ENCODE measurements at regions not wholly inside any gene's neighbourhood (a gene's known extent, or its start where the extent isn't known, plus 50 kb on each side); places are given as distances from the start of the nearest gene placed in this dataset.

DNA sequence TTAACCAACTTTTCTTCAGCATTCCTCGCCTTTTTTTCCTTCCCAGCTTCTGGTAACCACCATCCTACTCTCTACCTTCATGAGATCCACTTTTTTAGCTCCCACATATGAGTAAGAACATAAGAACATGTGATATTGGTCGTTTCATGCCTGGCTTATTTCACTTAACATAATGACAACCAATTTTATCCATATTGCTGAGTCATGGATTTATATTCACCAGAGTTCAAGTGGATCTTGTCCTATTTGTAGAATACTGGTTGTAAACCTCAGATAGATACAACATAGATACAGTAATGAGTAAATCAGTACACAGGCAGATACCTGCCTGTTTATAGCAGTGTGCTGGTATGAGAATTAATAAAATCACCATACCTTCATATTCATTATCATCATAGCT is 412.0 kb upstream of the RBMS3 start:
- ATAC-seq, result no peak
- Histone ChIP-seq H3K36me3 (ENCODE audit: control insufficient read depth, insufficient read depth, low read length) (no peaks in the 10 kb centered on the region), H3K4me1 (ENCODE audit: control insufficient read depth, insufficient read depth, low read length) (no peaks in the 10 kb centered on the region), H3K27me3 (ENCODE audit: control insufficient read depth, insufficient read depth, low read length) (no peaks in the 10 kb centered on the region), H3K4me3 (ENCODE audit: low read depth in 2 of 2, low read length in 2 of 2) (no peak overlapping the region), H3K27ac (ENCODE audit: low read length) (no peak overlapping the region), H3K9me3 (ENCODE audit: control insufficient read depth, insufficient read depth, low read depth, low read length) (no peaks in the 10 kb centered on the region)
- intact Hi-C loops (cut with micrococcal nuclease; ENCODE audit: unreplicated experiment), result no loop called here
- TF ChIP-seq TCF7L2 (IDR thresholded peaks at IDR 0.05; ENCODE audit: low read depth, low read length) (no peak), POLR2AphosphoS5 (IDR thresholded peaks at IDR 0.05; ENCODE audit: low read depth, low read length) (no peak)
- TF ChIP-seq, protein P1, sequence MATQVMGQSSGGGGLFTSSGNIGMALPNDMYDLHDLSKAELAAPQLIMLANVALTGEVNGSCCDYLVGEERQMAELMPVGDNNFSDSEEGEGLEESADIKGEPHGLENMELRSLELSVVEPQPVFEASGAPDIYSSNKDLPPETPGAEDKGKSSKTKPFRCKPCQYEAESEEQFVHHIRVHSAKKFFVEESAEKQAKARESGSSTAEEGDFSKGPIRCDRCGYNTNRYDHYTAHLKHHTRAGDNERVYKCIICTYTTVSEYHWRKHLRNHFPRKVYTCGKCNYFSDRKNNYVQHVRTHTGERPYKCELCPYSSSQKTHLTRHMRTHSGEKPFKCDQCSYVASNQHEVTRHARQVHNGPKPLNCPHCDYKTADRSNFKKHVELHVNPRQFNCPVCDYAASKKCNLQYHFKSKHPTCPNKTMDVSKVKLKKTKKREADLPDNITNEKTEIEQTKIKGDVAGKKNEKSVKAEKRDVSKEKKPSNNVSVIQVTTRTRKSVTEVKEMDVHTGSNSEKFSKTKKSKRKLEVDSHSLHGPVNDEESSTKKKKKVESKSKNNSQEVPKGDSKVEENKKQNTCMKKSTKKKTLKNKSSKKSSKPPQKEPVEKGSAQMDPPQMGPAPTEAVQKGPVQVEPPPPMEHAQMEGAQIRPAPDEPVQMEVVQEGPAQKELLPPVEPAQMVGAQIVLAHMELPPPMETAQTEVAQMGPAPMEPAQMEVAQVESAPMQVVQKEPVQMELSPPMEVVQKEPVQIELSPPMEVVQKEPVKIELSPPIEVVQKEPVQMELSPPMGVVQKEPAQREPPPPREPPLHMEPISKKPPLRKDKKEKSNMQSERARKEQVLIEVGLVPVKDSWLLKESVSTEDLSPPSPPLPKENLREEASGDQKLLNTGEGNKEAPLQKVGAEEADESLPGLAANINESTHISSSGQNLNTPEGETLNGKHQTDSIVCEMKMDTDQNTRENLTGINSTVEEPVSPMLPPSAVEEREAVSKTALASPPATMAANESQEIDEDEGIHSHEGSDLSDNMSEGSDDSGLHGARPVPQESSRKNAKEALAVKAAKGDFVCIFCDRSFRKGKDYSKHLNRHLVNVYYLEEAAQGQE (IDR thresholded peaks at IDR 0.05; ENCODE audit: insufficient read depth in 1 of 2, low read depth in 2 of 2, low read length in 1 of 2), result no peak
- no TSS peak for BruUV-seq (replicated peaks)
- CTCF ChIA-PET, result no interaction called here
- no peak for DNase-seq (ENCODE audit: low read depth, low spot score)
- in situ Hi-C loops (cut with HindIII; ENCODE audit: low pct_unique_long_range_greater_than_20kb, low sequenced_read_pairs), result no loop called here
- POLR2A ChIA-PET, result no interaction called here

DNA sequence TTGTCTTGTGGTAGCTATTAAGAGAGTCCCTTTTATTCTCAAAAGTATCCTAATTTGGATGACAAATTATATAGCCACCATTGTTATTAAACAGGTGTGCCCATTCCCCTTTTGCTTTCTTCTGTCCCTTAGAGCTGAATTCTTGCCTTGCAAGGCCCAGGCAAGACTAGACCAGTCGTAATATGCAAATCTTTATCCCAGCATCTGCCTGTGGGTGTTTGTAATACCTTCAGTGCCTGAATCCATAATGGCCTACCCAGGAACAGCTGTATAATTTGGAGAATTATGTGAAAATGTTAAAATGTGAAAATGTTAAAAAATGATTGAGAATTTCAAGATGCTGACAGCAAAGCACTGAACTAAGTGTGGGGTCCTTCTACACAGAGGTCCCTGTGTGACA is 403.0 kb upstream of the RBMS3 start:
- CTCF ChIA-PET, result no interaction called here
- TF ChIP-seq TCF7L2 (IDR thresholded peaks at IDR 0.05; ENCODE audit: low read depth, low read length) (no peak), POLR2AphosphoS5 (IDR thresholded peaks at IDR 0.05; ENCODE audit: low read depth, low read length) (no peak), SIN3A (IDR thresholded peaks at IDR 0.05; ENCODE audit: borderline replicate concordance, insufficient read depth, low read depth, low read length) (no peak)
- TF ChIP-seq, protein P2, sequence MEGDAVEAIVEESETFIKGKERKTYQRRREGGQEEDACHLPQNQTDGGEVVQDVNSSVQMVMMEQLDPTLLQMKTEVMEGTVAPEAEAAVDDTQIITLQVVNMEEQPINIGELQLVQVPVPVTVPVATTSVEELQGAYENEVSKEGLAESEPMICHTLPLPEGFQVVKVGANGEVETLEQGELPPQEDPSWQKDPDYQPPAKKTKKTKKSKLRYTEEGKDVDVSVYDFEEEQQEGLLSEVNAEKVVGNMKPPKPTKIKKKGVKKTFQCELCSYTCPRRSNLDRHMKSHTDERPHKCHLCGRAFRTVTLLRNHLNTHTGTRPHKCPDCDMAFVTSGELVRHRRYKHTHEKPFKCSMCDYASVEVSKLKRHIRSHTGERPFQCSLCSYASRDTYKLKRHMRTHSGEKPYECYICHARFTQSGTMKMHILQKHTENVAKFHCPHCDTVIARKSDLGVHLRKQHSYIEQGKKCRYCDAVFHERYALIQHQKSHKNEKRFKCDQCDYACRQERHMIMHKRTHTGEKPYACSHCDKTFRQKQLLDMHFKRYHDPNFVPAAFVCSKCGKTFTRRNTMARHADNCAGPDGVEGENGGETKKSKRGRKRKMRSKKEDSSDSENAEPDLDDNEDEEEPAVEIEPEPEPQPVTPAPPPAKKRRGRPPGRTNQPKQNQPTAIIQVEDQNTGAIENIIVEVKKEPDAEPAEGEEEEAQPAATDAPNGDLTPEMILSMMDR (IDR thresholded peaks at IDR 0.05), result no peak
- TF ChIP-seq, protein P1 (IDR thresholded peaks at IDR 0.05; ENCODE audit: insufficient read depth in 1 of 2, low read depth in 2 of 2, low read length in 1 of 2), result no peak
- ATAC-seq, result no peak

More for the DNA sequence above, 403.0 kb upstream of the RBMS3 start:
- no peaks in the 10 kb centered on the region for H3K36me3 ChIP-seq (ENCODE audit: control insufficient read depth, insufficient read depth, low read length)
- BruUV-seq (replicated peaks), result no TSS peak
- POLR2A ChIA-PET, result no interaction called here
- H3K27me3 ChIP-seq (ENCODE audit: control insufficient read depth, insufficient read depth, low read length), result no peaks in the 10 kb centered on the region
- no peak overlapping the region for H3K27ac ChIP-seq (ENCODE audit: low read length)
- intact Hi-C loops (cut with micrococcal nuclease; ENCODE audit: unreplicated experiment), result no loop called here
- DNase-seq (ENCODE audit: low read depth, low spot score), result no peak
- H3K4me3 ChIP-seq (ENCODE audit: low read depth in 2 of 2, low read length in 2 of 2), result no peak overlapping the region
- in situ Hi-C loops (cut with HindIII; ENCODE audit: low pct_unique_long_range_greater_than_20kb, low sequenced_read_pairs), result no loop called here
- H3K4me1 ChIP-seq (ENCODE audit: control insufficient read depth, insufficient read depth, low read length), result no peaks in the 10 kb centered on the region
- H3K9me3 ChIP-seq (ENCODE audit: control insufficient read depth, insufficient read depth, low read depth, low read length), result no peaks in the 10 kb centered on the region
